IPS DF 6.9 (cell line): ENCODE measurements at regions not wholly inside any gene's neighbourhood (a gene's known extent, or its start where the extent isn't known, plus 50 kb on each side); places are given as distances from the start of the nearest gene placed in this dataset.

Experiments used
- DNase-seq: peaks from one replicate; pipeline ENCODE4 v3.0.0-alpha.2; 2013; ENCODE audit warnings: low read depth, low spot score
- H3K27ac ChIP-seq: one replicate; pipeline ENCODE4 v1.5.1; 2013; ENCODE audit warnings: low read length, control low read depth
- H3K27me3 ChIP-seq: 2 replicates; pipeline ENCODE4 v1.6.1; 2013; ENCODE audit warnings: mild to moderate bottlenecking, low read length; ENCODE audit not compliant: control insufficient read depth, insufficient read depth
- H3K36me3 ChIP-seq: 2 replicates; pipeline ENCODE4 v1.6.1; 2013; ENCODE audit warnings: low read length; ENCODE audit not compliant: control insufficient read depth, insufficient read depth
- H3K4me1 ChIP-seq: 2 replicates; pipeline ENCODE4 v1.6.1; 2013; ENCODE audit warnings: low read length; ENCODE audit not compliant: control insufficient read depth, insufficient read depth
- H3K4me3 ChIP-seq: 2 replicates; pipeline ENCODE4 v1.5.1; 2013; ENCODE audit warnings: mild to moderate bottlenecking, low read length
- H3K9me3 ChIP-seq: 2 replicates; pipeline ENCODE4 v1.6.1; 2013; ENCODE audit warnings: low read length, inconsistent platforms; ENCODE audit not compliant: control insufficient read depth, insufficient read depth
- WGBS: extraction: QIAGEN DNeasy Blood & Tissue Kit; methylation state at CpG from one replicate; pipeline ENCODE4 v1.1.7; 2013; ENCODE audit warnings: mixed read lengths, missing lambda C conversion rate; ENCODE audit not compliant: insufficient read length, insufficient coverage; 5-methylcytosine and 5-hydroxymethylcytosine counted together

- no peak overlapping the region for H3K4me3 ChIP-seq
- H3K27ac ChIP-seq, result no peak overlapping the region
- no peaks in the 10 kb centered on the region for H3K36me3 ChIP-seq
- no CpG with 5 or more reads among the region's 9 CpGs for WGBS
- no peak for DNase-seq
- H3K9me3 ChIP-seq, result no peaks in the 10 kb centered on the region
- no peaks in the 10 kb centered on the region for H3K4me1 ChIP-seq
- no peaks in the 10 kb centered on the region for H3K27me3 ChIP-seq
Observed at GRCh38 chr11:56883371-56883987, 105.2 kb upstream of the OR5AK2 start.

- Histone ChIP-seq H3K9me3 (no peaks in the 10 kb centered on the region), H3K27me3 (no peaks in the 10 kb centered on the region), H3K4me1 (no peaks in the 10 kb centered on the region), H3K27ac (no peak overlapping the region), H3K4me3 (no peak overlapping the region), H3K36me3 (no peaks in the 10 kb centered on the region)
- no peak for DNase-seq
- no CpG with 5 or more reads among the region's 3 CpGs for WGBS
Observed at GRCh38 chr11:56876621-56877275, 112.0 kb upstream of the OR5AK2 start.

DNA sequence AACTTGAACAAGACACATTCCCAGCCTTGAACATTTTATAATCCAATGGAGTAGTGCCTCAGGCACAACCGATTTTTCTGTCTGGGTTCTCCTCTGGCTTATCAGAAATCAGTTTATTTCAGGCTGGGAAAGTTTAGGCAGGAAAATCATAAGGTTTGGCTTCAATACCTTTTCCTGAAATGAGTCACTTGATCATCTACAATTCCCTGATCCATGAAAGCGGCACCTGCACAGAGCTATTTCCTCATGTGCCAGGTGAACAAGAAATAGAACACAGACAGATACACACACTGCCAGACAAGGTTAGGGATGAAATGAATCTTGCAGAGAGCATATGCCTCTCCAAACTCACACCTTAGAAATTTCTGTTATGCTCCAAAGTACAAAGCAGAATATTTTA, 106.7 kb upstream of the OR9G4 start:
- Histone ChIP-seq H3K4me3 (no peak overlapping the region), H3K36me3 (no peaks in the 10 kb centered on the region), H3K27me3 (no peaks in the 10 kb centered on the region), H3K27ac (no peak overlapping the region), H3K4me1 (no peaks in the 10 kb centered on the region), H3K9me3 (no peaks in the 10 kb centered on the region)
- no peak for DNase-seq
- WGBS, result no CpG with 5 or more reads among the region's 2 CpGs

- Histone ChIP-seq H3K9me3 (no peaks in the 10 kb centered on the region), H3K27ac (no peak overlapping the region), H3K4me1 (no peaks in the 10 kb centered on the region), H3K36me3 (no peaks in the 10 kb centered on the region), H3K27me3 (no peaks in the 10 kb centered on the region), H3K4me3 (no peak overlapping the region)
- 100% methylated on average over 1 of the region's 1 CpG for WGBS
- no peak for DNase-seq
Observed at GRCh38 chr11:56852131-56852530, 103.6 kb upstream of the OR9G4 start.

DNA sequence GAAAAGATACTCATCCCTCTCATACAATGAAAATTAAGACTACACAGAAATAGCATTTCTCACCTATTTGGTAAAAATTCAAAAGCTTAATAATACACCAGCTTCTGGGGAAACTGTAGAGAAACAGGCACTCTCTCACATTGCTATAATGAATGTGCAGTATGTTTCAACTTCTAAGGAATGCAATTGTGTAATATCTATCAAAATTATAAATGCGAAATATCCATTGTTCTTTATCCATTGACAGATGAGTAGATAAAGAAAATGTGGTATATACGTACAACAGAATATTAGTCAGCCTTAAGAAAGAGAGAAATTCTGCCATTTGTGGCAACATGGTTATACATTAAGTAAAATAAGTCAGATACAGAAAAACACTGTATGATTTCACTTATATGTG, 101.4 kb upstream of the OR9G4 start:
- Histone ChIP-seq H3K27me3 (no peaks in the 10 kb centered on the region), H3K9me3 (no peaks in the 10 kb centered on the region), H3K4me3 (no peak overlapping the region), H3K27ac (no peak overlapping the region), H3K4me1 (no peaks in the 10 kb centered on the region), H3K36me3 (no peaks in the 10 kb centered on the region)
- WGBS, result no CpG with 5 or more reads among the region's 2 CpGs
- no peak for DNase-seq

GRCh38 chr11:56849250-56849649, 100.8 kb upstream of the OR9G4 start:
- no peaks in the 10 kb centered on the region for H3K27me3 ChIP-seq
- no peaks in the 10 kb centered on the region for H3K9me3 ChIP-seq
- no peak overlapping the region for H3K4me3 ChIP-seq
- no peak for DNase-seq
- H3K4me1 ChIP-seq, result no peaks in the 10 kb centered on the region
- no peaks in the 10 kb centered on the region for H3K36me3 ChIP-seq
- no peak overlapping the region for H3K27ac ChIP-seq

DNA sequence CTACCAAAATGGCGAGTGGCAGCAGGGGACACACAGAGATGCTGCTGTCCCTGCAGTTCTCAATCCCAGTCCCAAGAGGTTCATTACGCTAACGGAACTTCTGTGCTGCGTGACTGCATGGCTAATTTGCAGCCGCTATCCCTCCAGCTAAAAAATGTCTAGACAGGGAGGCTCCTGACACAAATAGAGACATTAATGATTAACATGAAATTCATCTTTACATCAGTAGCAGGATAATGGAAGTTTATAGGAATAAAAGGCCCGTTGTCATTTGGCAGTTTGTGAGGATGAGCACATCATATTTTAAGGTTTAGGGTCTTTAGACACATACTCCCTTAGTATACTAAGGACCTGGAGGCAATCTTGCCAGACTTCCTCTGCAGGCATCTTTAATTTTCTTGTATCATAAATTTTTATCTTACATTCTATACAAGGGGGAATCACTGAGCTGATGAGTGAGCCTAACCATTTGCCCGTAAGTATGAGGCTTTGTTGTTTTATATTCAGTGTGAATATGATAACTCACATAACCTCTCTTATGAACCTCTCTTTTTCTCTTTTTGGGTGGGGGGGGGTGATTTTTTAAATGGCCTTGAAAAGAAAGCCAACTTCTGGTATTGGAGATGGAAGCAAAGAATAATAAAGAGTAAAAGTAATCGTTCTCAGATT, 99.8 kb upstream of the OR9G4 start:
- Histone ChIP-seq H3K27ac (no peak overlapping the region), H3K4me1 (no peaks in the 10 kb centered on the region), H3K27me3 (no peaks in the 10 kb centered on the region), H3K36me3 (no peaks in the 10 kb centered on the region), H3K9me3 (no peaks in the 10 kb centered on the region), H3K4me3 (no peak overlapping the region)
- WGBS, result no CpG with 5 or more reads among the region's 8 CpGs
- DNase-seq, result no peak

GRCh38 chr11:56846631-56847576, 98.4 kb upstream of the OR9G4 start:
- no peaks in the 10 kb centered on the region for H3K36me3 ChIP-seq
- no peaks in the 10 kb centered on the region for H3K4me1 ChIP-seq
- no CpG with 5 or more reads among the region's 8 CpGs for WGBS
- no peak for DNase-seq
- H3K27me3 ChIP-seq, result no peaks in the 10 kb centered on the region
- no peaks in the 10 kb centered on the region for H3K9me3 ChIP-seq
- H3K4me3 ChIP-seq, result no peak overlapping the region
- H3K27ac ChIP-seq, result no peak overlapping the region

GRCh38 chr11:56845121-56845732, 96.7 kb upstream of the OR9G4 start:
- Histone ChIP-seq H3K27me3 (no peaks in the 10 kb centered on the region), H3K9me3 (no peaks in the 10 kb centered on the region), H3K4me1 (no peaks in the 10 kb centered on the region), H3K36me3 (no peaks in the 10 kb centered on the region), H3K4me3 (no peak overlapping the region), H3K27ac (no peak overlapping the region)
- WGBS, result no CpG with 5 or more reads among the region's 20 CpGs
- DNase-seq, result no peak

DNA sequence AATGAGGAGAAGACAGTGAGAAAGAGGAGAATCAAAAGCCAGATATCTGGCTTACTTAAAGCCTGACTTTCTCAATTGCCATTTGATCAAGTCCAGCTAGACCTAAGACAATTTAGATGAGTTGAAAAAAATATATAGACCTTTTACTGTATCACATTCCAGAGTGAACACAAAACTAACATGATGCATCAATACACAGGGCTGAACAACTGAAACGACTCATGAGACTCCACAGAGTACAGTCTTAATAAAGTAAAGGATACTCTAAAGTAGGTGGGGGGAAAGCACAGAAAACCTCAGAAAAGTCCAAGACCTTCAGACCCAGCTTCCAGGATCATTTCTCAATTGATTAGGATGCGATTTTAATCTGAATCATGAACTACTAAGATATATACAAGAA, 95.3 kb upstream of the OR9G4 start:
- no peak for DNase-seq
- Histone ChIP-seq H3K9me3 (no peaks in the 10 kb centered on the region), H3K27me3 (no peaks in the 10 kb centered on the region), H3K27ac (no peak overlapping the region), H3K36me3 (no peaks in the 10 kb centered on the region), H3K4me1 (no peaks in the 10 kb centered on the region), H3K4me3 (no peak overlapping the region)
- no CpG with 5 or more reads among the region's 2 CpGs for WGBS
